ENCODE measurements at regions not wholly inside any gene's neighbourhood (a gene's known extent, or its start where the extent isn't known, plus 50 kb on each side); places are given as distances from the start of the nearest gene placed in this dataset.

DNA sequence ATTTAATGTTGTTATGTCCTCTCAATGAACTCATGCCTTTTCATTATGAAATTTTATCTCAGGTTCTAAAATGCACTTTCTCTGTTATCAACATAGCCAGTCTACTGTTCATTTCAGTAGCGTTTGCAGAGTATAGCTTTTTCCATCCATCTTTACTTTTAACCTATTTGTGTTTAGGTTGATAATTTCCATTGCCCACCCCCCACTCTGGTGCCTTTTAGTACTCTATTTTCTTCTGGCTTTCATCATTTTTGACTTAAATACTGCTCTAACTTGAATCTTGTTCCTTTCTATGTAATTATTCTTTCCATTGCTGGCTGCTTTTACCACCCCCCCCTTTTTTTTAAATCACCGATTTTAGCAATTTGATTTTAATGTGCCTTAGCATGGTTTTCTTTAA lies 585.0 kb upstream of the LRATD1 start:
- H3K4me3 ChIP-seq (ENCODE audit: low read depth, low read length) = no peak overlapping the region
- TF ChIP-seq, protein P1, sequence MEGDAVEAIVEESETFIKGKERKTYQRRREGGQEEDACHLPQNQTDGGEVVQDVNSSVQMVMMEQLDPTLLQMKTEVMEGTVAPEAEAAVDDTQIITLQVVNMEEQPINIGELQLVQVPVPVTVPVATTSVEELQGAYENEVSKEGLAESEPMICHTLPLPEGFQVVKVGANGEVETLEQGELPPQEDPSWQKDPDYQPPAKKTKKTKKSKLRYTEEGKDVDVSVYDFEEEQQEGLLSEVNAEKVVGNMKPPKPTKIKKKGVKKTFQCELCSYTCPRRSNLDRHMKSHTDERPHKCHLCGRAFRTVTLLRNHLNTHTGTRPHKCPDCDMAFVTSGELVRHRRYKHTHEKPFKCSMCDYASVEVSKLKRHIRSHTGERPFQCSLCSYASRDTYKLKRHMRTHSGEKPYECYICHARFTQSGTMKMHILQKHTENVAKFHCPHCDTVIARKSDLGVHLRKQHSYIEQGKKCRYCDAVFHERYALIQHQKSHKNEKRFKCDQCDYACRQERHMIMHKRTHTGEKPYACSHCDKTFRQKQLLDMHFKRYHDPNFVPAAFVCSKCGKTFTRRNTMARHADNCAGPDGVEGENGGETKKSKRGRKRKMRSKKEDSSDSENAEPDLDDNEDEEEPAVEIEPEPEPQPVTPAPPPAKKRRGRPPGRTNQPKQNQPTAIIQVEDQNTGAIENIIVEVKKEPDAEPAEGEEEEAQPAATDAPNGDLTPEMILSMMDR (IDR thresholded peaks at IDR 0.05; ENCODE audit: insufficient read depth, low read depth, low read length, missing control alignments) = no peak
- DNase-seq (ENCODE audit: low read depth) = no peak

DNA sequence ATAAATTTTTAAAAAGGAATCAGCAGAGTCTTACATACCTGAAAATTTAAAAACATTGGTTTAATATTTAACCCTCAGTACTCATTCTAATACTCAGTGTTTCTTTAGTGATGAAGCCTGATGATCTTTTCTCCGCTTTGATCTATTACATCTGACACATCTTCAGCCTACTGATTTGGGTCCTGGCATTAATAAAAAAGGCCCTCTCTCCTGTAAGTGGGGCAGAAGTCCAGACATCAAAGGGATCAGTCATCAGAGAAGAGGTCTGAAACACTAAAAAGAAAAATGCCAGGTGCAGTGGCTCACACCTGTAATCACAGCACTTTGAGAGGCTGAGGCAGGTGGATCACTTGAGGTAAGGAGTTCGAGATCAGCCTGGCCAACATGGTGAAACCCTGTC lies 581.1 kb upstream of the LRATD1 start:
- TF ChIP-seq, protein P1 (IDR thresholded peaks at IDR 0.05; ENCODE audit: insufficient read depth, low read depth, low read length, missing control alignments) = no peak
- no peak overlapping the region for H3K4me3 ChIP-seq (ENCODE audit: low read depth, low read length)

DNA sequence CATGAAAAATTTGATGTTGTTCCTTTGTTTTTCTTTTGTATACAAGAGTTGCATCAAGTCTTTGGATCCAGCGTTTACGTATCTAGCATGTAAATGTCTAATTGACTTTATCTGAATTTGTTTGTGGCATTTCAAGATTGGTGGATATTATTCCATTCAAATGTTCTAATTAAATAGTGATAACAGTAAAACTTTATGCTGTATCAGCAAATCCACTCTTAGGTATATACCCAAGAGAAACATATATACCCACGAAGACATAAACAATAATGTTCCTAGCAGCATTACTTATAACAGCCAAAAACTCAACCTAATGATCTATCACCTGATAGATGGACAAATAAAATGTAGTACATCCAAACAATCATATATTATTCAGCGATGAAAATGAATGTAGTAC lies 579.4 kb upstream of the LRATD1 start:
- TF ChIP-seq, protein P1 (IDR thresholded peaks at IDR 0.05; ENCODE audit: insufficient read depth, low read depth, low read length, missing control alignments) = no peak
- no peak for DNase-seq (ENCODE audit: low read depth)
- no peak overlapping the region for H3K4me3 ChIP-seq (ENCODE audit: low read depth, low read length)

More for the DNA sequence above, 581.1 kb upstream of the LRATD1 start:
- DNase-seq (ENCODE audit: low read depth) = no peak

DNA sequence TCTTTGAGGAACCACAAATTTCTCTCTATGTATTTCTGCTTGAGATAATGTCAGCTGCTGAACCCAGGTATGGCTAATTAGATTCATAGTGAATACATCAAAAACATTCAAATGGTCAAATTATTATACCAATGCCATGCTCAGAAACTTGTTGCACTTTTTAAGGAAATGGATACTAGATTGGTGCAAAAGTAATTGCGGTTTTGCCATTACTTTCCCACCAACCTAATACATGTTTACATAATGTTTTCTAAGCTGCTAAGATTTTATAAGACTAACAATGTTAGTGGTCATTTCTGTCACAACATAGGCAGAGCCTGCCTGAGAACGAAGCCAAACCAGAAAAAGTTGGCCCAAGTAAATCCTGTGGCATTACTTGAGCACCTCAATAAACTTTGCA lies 568.2 kb upstream of the LRATD1 start:
- no peak overlapping the region for H3K4me3 ChIP-seq (ENCODE audit: low read depth, low read length)
- TF ChIP-seq, protein P1 (IDR thresholded peaks at IDR 0.05; ENCODE audit: insufficient read depth, low read depth, low read length, missing control alignments) = no peak
- no peak for DNase-seq (ENCODE audit: low read depth)

DNA sequence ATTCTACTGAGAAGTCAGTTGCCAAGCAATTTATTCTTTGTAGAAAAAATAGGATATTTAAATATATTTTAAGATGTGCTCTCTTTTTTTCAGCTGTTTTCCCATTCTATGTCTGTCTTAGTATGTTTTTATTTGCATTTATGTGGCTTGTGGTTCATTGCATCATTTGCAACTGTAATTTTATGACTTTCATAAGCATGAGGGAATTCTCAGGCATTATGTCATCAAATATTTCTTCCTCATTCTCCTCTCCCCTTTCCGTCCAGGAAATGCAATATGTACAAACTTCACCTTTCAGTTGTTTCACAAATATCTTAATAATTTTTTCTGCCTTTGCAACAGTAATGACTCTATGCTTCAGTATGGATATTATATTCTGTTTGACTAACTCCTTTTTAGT lies 560.2 kb upstream of the LRATD1 start:
- H3K4me3 ChIP-seq (ENCODE audit: low read depth, low read length) = no peak overlapping the region
- DNase-seq (ENCODE audit: low read depth) = no peak
- TF ChIP-seq, protein P1 (IDR thresholded peaks at IDR 0.05; ENCODE audit: insufficient read depth, low read depth, low read length, missing control alignments) = no peak

DNA sequence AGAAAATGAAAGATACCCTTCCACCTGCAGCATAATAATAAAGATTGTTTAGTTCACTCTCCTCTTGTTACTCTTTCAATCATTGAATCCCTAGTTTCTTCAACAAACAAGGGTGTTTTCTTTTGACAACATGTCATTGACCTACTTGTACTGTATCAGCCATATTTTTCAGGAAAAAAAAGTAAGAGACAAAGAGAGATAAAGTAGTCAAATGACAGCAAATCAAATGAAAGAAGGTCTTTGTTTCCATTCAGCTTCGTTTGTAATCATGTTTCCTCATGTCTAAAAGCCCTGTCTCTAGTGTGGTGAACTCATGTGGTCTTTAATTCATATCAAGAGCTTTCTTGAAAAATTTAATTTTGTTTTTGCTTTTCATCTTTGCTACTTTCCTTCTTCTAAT lies 557.8 kb upstream of the LRATD1 start:
- no peak overlapping the region for H3K4me3 ChIP-seq (ENCODE audit: low read depth, low read length)
- no peak for DNase-seq (ENCODE audit: low read depth)
- TF ChIP-seq, protein P1 (IDR thresholded peaks at IDR 0.05; ENCODE audit: insufficient read depth, low read depth, low read length, missing control alignments) = no peak

DNA sequence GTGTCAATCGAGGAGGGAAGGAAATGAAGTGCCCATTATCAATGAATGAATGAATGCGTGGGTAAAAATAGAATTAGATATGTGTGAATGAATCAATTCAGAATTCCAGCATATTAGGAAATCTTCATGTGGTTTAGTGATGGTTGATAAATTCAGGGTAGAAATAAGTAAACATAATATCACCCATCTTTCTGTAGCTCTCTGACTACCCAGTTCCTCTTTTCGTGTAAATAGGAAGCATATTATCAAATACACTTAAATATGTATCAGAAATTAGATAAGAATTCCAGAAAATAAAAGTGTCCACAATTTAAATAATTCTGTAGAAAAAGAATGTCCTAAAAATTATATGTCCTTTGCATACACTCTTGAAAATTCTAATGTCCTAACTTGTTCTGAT lies 552.9 kb upstream of the LRATD1 start:
- DNase-seq (ENCODE audit: low read depth) = no peak
- H3K4me3 ChIP-seq (ENCODE audit: low read depth, low read length) = no peak overlapping the region
- TF ChIP-seq, protein P1 (IDR thresholded peaks at IDR 0.05; ENCODE audit: insufficient read depth, low read depth, low read length, missing control alignments) = no peak
